Activated CD8-positive, alpha-beta memory T cell treated with anti-CD3 and anti-CD28 coated beads, Interleukin-2, amount 50 U/mL, for 48 hours (primary cell): ENCODE measurements at regions not wholly inside any gene's neighbourhood (a gene's known extent, or its start where the extent isn't known, plus 50 kb on each side); places are given as distances from the start of the nearest gene placed in this dataset.
"Not testable (repeated sequence)": the region's sequence is repeated elsewhere in the genome, so short reads cannot be mapped to it uniquely, and the experiment has no call there.

Experiments
- DNase-seq: peaks from one replicate; pipeline ENCODE4 v3.0.0-alpha.2; 2020

- DNase-seq: no peak
These were observed 323.7 kb downstream of the THBS2 start for GRCh38 chr6:168929871-168930450.

DNA sequence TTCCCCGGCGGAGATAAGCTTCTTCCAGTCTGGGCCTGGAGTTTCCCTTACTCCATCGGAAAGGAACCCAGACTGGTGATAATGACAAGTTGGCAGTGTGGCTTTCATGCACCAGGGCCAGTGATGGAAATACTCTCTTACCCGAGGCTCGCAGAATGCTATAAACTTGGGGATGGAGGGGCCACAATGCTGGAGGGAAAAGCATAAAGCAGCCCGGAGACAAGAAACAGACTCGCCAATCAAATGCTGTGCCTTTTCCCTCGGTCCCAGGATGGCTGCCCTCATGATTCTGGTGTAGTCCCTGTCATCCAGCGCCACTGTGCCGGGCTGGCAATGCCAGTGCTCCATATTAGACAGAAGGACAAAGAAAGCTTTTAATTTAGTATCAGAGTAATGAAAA lies 325.6 kb downstream of the THBS2 start:
- DNase-seq: no peak

DNA sequence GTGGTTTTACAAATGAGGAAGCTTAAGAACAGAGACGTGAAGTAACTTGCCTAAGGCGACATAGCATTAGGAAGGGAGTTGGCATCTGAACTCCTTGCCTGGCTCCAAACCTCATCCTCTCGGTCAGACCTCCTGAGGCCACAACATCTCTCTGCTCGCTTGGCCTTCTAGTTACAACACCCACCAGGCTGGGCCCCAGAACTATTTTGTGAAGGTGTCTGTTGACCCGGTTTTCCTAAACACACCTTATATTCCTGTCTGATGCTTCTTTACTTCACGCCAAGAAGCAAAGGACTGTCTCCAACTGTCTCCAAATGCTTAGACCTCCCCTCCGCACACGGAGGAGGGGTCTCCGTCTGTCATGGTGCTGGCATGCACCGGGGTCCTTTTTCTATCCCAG lies 326.6 kb downstream of the THBS2 start:
- no peak for DNase-seq

GRCh38 chr6:168926306-168926705 lies 327.3 kb downstream of the THBS2 start:
- no peak for DNase-seq

GRCh38 chr6:168925671-168926070 lies 328.0 kb downstream of the THBS2 start:
- no peak for DNase-seq

DNA sequence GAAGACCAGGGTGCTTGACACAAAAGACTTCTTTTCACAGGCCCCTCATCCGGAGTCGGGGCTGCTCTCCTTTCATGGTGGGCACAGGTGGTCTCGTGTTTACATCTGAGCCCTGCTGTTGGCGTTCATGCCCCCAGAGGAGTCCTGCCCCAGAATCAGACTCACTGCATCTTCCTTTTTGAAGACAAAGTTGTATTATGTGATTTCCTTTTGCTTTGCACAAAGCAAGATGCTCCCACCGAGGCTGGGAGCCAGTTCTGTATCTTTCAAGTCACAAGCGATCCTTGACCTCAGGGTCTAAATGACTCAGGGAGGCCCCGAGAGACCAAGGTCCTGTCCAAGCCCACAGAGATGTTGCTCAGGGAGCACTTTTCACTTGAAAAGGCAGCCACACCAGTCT lies 330.5 kb downstream of the THBS2 start:
- no peak for DNase-seq

- DNase-seq: no peak
These were observed 331.2 kb downstream of the THBS2 start for GRCh38 chr6:168922436-168922835.

GRCh38 chr6:168920289-168920688 lies 333.4 kb downstream of the THBS2 start:
- no peak for DNase-seq

DNA sequence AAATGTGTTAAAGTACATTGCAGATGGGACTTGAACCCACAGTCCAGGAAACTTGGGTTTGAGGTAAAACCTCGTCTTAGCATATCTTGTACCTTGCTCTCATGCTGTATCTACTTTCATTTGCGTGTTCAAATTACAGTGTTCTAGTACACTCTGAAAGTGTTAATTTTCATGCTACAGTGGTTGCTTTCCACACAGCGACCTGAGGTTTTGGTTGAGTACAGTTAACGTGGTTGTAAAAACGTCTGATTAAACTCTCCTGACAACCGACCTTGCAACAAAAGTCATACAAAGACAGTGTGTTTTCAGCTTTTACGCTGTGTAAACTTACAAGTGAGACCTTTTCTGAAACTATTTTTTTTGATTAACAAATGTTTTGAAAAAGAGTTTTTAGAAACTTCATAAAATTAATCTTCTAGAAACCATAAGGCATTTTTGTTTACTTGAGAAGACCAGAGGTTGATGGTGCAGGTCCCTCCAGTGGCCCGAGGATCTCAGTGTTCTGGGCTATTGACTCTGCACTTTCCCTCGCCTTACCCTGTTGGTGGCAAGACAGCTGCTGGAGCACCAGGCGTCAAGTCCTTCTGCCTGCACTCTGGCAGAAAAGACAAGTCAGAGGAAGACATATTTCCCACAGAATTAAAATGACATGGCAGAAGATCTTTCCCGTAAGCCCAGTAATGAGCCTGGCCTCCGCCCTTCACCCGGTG lies 334.0 kb downstream of the THBS2 start:
- no peak for DNase-seq

GRCh38 chr6:168916576-168917211 lies 337.0 kb downstream of the THBS2 start:
- no peak for DNase-seq

DNA sequence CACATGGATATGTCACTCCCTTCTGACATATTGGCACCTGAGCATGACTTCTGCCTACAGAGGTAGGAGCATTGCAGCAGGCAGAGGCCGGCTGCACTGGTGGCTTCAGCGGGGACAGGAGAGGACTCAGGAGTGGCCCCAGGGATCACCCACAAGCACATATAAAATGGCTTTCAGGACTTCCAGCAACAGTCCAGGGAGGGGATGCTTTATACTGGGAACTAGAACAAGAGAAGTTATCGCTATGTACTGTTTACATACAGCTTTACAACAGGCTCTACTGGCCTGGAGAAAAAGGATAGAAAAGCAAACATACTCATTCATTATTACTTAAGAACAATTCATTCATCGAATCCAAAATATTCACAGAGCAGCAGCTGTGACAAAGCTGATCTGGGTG lies 337.8 kb downstream of the THBS2 start:
- no peak for DNase-seq

DNA sequence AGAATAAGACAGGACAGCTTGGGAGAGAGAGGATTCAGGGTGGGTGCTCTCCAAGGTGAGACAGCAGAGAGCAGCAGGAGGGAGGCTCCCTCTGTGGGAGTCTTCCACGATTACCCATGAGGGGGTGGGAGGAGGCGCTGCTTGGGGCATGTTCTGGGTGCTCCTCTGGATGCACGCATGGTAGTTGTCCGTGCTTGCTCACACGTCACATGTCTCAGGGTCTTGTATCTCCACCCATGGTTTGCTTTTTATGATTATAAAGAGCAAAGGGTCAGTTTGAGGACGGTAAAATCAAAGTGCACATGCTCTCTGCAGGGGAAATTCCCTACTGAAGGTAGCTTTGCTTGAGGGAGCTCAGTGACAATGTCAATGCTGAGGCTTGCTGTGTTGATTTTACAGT lies 338.4 kb downstream of the THBS2 start:
- no peak for DNase-seq

DNA sequence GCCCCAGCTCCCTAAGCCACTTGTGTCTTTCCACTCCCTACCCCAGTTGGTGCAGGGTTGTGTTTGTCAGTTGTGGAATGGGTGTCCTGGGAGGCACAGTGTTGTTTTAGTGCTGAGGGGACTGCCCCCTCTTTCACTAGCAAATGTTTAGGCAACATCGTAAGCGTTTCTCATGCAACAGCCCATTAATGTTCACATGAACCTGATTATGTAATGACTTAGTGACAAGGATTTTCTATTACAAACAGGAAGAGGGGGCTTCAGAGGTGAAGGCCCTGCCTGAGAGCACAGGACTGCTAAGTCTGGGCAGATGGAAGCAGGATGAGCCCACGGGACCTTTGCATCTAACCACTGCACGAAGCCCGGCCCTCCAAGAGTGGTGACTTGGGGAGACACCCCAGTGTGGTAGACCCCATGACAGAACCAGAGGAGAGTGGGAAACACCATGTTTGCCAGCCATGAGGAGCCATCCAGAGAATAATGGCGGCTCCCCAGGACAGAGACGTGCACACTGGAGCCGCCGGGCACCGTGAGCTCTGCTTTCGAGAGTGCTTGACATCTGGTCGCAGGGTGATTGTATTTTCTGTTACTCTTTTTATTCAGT lies 339.7 kb downstream of the THBS2 start:
- DNase-seq: no peak

DNA sequence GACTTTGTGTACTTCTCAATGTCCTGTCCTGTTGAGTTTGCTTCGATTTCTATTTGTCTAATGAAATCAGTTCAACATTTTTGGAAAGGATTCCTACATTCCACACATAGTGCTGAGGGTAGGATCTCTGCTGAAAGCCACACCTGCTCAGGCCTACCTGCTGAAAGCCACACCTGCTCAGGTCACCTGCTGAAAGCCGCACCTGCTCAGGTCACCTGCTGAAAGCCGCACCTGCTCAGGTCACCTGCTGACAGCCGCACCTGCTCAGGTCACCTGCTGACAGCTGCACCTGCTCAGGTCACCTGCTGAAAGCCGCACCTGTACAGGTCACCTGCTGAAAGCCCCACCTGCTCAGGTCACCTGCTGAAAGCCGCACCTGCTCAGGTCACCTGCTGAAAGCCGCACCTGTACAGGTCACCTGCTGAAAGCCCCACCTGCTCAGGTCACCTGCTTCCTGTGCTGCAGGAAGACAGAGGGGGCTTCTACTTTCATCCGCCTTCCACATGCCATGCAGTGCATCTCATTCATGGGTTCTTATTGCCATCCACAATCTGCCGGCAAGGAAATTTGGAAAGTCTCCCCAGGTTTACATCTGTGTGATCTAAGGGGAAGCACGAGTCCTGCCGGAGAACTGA lies 340.3 kb downstream of the THBS2 start:
- not testable (repeated sequence) for DNase-seq

DNA sequence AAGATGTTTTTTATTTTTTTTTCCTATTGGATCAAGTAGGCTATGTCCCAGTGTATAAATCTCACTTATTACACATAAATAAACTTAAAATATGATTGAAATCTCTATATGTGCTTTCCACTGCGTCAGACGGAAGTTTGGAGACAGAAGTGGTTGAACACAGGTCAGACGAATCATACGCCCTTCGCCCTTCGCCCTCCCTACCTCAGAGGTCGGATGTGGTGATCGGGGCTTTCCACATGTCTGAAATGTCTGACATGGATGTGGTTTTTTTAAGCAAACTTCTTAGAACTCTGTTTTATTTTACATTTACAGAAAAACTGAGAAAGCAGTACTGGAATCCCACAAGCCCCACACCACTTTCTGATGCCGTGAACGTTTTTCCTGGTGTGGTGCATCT lies 344.4 kb downstream of the THBS2 start:
- DNase-seq: no peak

DNA sequence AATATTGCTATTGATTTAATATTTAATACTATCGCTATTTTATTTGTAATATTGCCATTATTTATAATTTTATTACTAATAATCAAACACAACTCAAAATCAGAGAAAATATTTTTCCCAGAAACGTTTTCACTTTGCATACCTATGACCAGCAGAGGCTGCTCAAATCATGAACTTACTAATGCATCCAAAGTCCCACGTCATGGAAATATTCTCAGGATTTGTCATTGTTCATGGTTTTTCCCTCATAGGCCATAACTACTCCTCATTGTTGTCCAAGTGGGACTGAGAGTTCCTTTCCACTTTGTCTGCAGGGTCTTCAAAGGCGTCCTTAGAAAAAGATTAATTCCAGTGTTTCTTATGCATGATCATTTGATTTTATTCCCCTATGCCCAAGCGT lies 344.8 kb downstream of the THBS2 start:
- no peak for DNase-seq

GRCh38 chr6:168908166-168908565 lies 345.5 kb downstream of the THBS2 start:
- DNase-seq: no peak

- no peak for DNase-seq
These were observed 347.3 kb downstream of the THBS2 start for GRCh38 chr6:168906391-168906790.

DNA sequence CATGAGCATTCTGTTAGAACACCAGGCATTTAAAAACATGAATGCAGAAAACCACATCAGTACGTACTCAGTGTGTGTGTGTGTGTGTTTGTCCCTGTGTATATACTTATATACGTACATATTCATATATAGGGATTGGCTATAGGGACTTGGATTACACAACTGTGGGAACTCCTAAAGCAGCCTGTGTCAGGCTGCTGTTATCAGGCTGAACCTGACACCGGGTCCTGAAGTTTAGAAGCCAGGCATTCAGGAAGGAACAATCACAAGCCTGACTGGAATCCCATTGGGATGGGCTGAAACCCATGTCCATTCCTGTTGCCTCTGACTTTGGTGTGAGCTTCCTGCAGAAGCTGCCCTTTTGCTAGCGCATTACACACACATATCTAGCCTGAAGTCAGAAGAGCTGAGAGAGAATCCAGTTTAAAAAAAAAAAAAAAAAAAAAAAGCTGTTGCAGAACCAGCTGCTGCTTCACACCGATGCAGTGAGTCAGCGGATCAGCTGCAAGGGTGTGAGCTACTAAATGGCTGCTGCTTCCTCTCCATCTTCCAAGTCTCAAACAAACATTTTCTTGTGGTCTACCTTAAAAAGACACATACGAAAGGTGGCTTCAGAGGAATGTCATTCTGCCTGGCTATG lies 348.1 kb downstream of the THBS2 start:
- no peak for DNase-seq

DNA sequence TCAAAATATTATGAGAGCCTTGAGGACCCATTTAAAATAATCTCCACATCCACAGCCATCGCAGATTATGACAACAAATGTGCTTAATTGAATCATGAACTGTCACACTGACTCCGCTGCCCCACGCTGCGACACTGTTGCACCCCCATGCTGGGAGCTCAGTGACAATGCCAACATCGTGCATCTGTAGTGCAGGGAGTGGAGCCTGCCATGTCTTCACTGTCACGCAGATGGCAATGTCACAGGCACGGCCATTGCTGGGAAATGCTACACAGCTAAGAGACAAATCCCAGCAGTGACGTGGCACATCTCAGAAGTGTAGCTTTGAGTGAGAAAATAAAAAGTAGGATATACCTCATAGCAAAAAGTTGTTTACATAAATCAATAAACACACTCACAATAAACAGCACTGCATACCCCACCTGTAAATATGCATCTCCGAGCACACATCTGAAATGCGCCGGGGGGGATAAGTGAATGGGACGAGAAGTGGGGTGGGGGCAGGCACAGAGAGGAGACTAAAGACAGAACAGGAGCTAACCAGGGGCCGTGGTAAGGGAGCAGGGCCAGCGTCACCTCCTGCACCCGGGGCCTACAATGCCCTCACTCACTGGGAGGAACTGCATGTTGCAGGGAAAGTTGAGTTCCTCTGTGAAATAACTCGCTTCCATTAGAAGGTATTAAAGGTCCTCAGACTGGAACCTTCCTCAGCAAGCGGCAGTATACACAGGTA lies 349.9 kb downstream of the THBS2 start:
- no peak for DNase-seq

DNA sequence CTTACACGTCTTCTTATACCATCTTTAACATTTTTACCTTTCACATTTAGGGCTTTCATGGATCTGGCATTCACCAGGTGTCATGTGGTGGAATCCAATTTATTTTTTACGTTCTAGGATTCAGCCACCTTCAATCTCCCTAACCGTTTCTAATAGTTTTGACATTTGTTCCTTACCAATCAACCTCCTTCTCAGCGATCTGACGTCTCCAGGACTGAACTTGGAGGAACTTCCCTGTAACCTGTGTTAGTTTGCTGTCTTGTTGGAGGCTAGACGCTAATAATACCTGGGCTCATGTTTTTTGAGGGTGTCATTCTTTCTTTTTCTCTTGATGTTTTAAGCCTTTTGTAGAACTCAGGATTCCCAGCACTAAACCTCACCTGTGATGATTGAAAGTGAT lies 351.6 kb downstream of the THBS2 start:
- no peak for DNase-seq

DNA sequence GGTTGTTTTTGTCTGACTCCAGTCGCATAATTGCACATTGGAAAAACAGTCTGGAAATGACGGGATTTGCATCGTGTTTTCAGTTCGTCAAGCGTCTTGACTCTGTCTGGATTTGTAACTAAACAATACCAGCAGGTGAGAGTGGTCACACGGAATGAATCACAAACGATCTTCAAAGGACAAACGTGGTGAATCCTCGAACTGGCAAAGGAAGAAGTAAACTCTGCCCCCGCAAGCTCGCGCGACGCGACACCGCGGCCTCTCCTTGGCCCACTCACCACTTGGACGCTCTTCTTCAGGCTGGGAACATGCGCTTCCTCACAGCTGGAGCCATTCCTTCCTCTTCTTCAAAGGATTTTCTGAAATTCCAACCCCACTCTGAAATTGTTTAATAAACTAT lies 352.6 kb downstream of the THBS2 start:
- no peak for DNase-seq
